HAP-1 (cell line): ENCODE measurements at regions not wholly inside any gene's neighbourhood (a gene's known extent, or its start where the extent isn't known, plus 50 kb on each side); places are given as distances from the start of the nearest gene placed in this dataset.

Source experiments
- DNase-seq, 2 experiments: peaks; one replicate each; pipeline ENCODE4 v3.0.0-alpha.2; 2016 to 2020; ENCODE audit warnings: low spot score in 2 of 2
- H3K27me3 ChIP-seq: fragments of 250-450 bp; sonication (Bioruptor Pico); 2 replicates; pipeline ENCODE4 v1.5.1; 2020; ENCODE audit warnings: low read depth, mild to moderate bottlenecking, moderate library complexity
- H3K36me3 ChIP-seq: fragments of 250-450 bp; sonication (Bioruptor Pico); replicated peaks from 2 replicates; pipeline ENCODE4 v1.5.1; 2020; ENCODE audit warnings: mild to moderate bottlenecking
- H3K4me1 ChIP-seq: fragments of 250-450 bp; sonication (Bioruptor Pico); 2 replicates; pipeline ENCODE4 v1.5.1; 2020; ENCODE audit warnings: mild to moderate bottlenecking
- H3K4me3 ChIP-seq: fragments of 250-450 bp; sonication (Bioruptor Pico); 2 replicates; pipeline ENCODE4 v1.5.1; 2020; ENCODE audit warnings: mild to moderate bottlenecking, moderate library complexity
- H3K9me3 ChIP-seq: fragments of 250-450 bp; sonication (Bioruptor Pico); 2 replicates; pipeline ENCODE4 v1.5.1; 2020; ENCODE audit warnings: mild to moderate bottlenecking, moderate library complexity
- in situ Hi-C: fragments of 300-500 bp; cut with MboI; formaldehyde crosslinking; loops from 3 replicates; pipeline ENCODE4 v1.14.3; 2020; ENCODE audit warnings: low sequenced_read_pairs, inconsistent platforms, mixed read lengths

DNA sequence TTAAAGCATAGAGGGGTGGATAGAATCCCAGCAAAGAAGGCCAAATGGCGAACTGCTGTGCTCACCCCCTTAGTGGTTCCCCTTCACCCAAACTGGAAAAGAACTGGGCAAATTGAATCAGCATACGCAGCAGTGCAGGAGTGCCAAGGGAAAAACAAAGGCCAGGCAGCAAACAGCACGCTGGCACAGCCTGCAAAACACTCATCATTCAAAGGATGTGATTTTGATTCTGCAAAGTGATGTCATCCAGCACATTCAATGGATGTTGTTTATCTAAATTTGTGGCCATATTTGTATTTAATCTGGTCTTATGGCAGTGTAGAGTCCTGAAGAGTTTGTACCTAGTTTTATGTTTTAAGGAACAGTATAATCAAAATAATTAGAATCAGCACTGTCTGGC is 71.8 kb upstream of the ECE1 start:
- in situ Hi-C loops = no loop called here

DNA sequence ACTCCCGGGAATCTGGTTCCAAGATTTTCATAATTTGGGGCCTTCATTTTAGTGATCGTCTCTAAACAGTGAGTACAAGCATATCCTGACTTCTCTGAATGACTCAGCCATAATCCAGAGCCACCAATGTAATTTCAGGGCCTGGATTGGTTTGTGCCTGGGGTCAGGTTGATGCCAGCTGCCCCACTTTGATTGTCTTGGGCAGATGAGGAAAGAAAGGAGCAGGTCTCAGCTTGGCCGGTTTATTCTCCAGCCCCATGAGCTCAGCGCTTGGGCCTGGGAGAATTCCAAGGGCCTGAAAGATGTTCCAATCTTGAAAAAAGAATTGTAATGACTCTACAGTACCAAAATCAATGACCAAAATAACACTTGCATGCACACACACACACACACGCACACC is 71.2 kb upstream of the ECE1 start:
- H3K4me1 ChIP-seq = no peaks in the 10 kb centered on the region
- no peaks in the 10 kb centered on the region for H3K36me3 ChIP-seq
- H3K27me3 ChIP-seq = no peaks in the 10 kb centered on the region
- no peaks in the 10 kb centered on the region for H3K9me3 ChIP-seq
- no peak overlapping the region for H3K4me3 ChIP-seq
- no peak for DNase-seq
- in situ Hi-C loops = no loop called here

More for the DNA sequence above, 71.8 kb upstream of the ECE1 start:
- no peak overlapping the region for H3K4me3 ChIP-seq
- no peaks in the 10 kb centered on the region for H3K36me3 ChIP-seq
- no peaks in the 10 kb centered on the region for H3K27me3 ChIP-seq
- DNase-seq = no peak
- no peaks in the 10 kb centered on the region for H3K9me3 ChIP-seq
- no peaks in the 10 kb centered on the region for H3K4me1 ChIP-seq

DNA sequence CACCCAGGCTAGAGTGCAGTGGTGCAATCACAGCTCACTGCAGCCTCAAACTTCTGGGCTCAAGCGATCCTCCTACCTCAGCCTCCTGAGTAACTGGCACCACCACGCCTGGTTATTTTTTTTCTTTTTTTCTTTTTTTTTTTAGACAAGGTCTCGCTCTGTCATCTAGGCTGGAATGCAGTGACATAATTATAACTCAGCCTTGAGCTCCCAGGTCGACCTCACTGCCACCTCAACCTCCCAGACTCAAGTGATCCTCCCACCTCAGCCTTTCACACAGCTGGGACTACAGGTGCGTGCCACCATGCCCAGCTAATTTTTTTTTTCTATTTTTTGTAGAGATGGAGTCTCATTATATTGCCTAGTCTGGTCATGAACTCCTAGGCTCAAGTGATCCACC is 66.9 kb upstream of the ECE1 start:
- H3K4me1 ChIP-seq = no peaks in the 10 kb centered on the region
- H3K27me3 ChIP-seq = no peaks in the 10 kb centered on the region
- no peak for DNase-seq
- in situ Hi-C loops = no loop called here
- H3K9me3 ChIP-seq = no peaks in the 10 kb centered on the region
- H3K36me3 ChIP-seq = no peaks in the 10 kb centered on the region
- no peak overlapping the region for H3K4me3 ChIP-seq

DNA sequence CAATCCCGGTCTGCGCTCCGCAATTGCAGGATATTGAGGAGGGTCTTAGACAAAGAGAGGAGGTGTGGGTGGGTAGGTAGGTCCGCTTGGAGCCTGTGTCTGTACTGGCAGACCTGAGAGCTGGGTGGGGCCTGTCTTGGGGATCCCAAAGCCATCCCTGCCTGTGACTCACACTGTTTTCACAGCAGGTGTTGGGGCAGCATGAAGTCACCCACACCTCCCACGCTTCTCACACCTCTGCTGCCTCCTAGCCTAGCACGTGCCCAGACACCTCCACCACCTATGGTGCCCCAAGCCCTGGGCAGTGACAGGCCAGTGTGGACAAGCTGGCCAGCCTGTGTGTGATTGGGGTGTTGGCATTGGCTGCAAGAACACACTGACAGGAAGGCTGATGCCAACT is 65.7 kb upstream of the ECE1 start:
- no peaks in the 10 kb centered on the region for H3K9me3 ChIP-seq
- in situ Hi-C loops = no loop called here
- H3K27me3 ChIP-seq = no peaks in the 10 kb centered on the region
- no peaks in the 10 kb centered on the region for H3K4me1 ChIP-seq
- no peaks in the 10 kb centered on the region for H3K36me3 ChIP-seq
- no peak for DNase-seq
- H3K4me3 ChIP-seq = no peak overlapping the region

DNA sequence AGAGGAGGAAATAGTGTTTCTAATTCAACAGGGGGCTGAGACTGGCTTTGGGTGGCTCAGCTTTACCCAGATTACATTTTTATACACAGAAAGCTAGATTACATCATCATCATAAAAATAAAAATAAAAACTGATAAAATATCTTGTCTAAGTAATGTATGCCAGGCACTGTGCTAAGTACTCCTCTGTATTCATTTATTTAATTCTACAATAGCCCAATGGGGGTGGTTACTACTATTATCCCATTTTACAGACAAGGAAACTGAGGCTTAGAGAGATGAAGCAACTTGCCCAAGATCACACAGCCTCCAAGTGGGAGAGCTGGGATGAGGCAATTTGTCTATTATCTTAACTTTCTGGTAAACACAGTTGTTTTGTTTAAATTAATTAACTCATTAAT is 62.3 kb upstream of the ECE1 start:
- DNase-seq = no peak
- in situ Hi-C loops = no loop called here
- Histone ChIP-seq H3K4me3 (no peak overlapping the region), H3K36me3 (no peaks in the 10 kb centered on the region), H3K27me3 (no peaks in the 10 kb centered on the region), H3K9me3 (no peaks in the 10 kb centered on the region), H3K4me1 (no peaks in the 10 kb centered on the region)

DNA sequence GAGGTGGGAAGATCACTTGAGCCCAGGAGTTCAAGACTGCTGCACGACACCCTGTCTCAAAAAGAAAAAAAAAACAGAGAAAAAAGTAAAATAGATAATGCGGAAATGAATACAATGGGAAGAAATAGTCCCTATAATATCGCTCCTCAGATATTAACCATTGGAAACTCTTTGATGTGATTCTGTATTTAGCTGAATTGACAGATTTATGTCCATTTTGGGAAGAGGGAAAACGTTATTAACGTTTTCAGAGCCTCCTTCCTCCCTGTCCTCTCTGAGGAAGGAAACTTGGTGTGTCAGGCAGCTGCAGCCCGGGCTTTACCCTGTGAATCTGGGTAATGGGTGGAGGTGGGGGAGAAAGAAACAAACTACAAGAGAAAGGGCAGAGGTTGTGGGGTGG is 61.6 kb upstream of the ECE1 start:
- H3K4me3 ChIP-seq = no peak overlapping the region
- in situ Hi-C loops = no loop called here
- no peak for DNase-seq

DNA sequence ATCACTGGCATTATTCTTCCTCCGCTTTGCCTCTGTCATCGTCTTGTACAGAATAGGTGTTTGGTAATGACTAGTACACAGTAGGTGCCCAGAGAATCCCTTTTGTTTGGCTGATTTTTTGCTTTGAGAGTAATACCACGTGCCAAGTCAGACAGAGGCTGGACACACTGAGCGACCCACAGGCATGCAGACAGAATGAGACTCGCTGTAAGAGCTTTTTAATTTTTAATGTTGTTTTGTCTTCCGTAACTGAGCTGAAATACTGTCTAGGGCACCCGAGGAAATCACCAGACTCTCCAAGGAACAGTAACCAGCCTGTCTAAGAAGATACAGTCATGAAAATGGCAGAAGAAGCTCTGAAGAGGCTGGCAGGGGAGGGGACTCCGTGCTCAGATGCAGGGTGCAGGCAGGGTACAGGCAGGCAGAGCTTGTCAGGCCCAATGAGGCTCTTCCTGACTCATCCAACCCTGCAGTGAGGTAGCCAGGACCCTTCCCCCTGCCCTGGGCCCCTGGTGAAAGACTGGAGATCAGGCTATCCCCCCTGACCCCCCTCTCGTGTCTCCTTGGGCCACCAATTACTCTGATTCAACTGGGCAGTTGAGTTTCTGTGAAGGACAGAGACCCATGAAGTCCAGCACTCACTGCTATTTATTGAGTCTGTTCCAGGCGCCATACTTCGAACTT is 60.1 kb upstream of the ECE1 start:
- DNase-seq = no peak
- in situ Hi-C loops = no loop called here

More for the DNA sequence above, 61.6 kb upstream of the ECE1 start:
- no peaks in the 10 kb centered on the region for H3K27me3 ChIP-seq
- peaks cover under 1% of the 10 kb centered on the region; the same call in 1 of the 2 replicates for H3K4me1 ChIP-seq
- H3K9me3 ChIP-seq = no peaks in the 10 kb centered on the region
- H3K36me3 ChIP-seq = no peaks in the 10 kb centered on the region

DNA sequence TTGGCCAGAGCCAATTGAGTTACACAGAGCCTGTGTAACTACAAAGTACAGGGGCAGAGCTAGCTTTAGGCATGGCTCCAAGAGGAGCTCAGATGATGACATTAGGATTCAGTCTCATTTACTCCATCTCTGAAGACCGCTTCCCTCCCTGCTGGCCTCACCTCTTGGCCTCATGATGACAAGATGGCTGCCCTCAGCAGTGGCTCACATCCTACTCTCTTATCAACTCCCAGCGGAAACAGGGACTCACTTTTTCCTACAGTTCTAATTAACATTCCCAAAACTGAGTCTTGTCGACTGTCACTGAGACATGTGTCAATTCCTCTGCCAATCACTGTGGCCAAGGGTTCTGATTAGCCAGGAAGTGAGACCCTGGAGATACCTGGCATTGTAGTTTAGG is 59.4 kb upstream of the ECE1 start:
- Histone ChIP-seq H3K27me3 (no peaks in the 10 kb centered on the region), H3K36me3 (no peaks in the 10 kb centered on the region), H3K9me3 (no peaks in the 10 kb centered on the region), H3K4me1 (peaks cover 5% of the 10 kb centered on the region; the same call in 1 of the 2 replicates), H3K4me3 (no peak overlapping the region)
- DNase-seq = no peak
- in situ Hi-C loops = no loop called here

More for the DNA sequence above, 60.1 kb upstream of the ECE1 start:
- Histone ChIP-seq H3K4me1 (peaks cover 5% of the 10 kb centered on the region; the same call in 1 of the 2 replicates), H3K36me3 (no peaks in the 10 kb centered on the region), H3K9me3 (no peaks in the 10 kb centered on the region), H3K27me3 (no peaks in the 10 kb centered on the region), H3K4me3 (no peak overlapping the region)

DNA sequence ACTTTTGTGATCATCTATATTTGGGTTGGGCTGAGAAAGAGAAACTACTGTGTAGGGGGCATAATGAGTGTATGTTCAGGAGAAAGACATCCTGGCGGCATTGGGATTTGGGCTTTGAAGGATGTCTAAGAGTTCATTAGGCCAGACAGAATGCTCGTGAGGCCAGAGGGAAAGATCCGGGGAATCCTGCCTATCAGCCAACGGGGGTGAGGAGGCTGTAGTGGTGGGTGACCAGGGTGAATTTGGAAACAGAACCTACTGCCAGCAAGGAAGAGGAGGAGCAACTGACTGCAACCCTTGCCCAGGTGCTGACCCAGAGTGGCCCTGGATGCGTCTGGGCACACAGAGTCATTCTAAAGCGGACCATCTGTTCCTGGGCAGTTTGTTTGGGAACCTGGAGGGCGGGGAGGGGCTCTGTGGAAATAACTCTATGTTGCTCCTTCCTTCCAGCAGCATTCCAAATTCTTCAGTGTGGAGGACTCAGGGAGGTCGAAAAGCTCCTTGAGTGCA is 56.9 kb upstream of the ECE1 start:
- no peak overlapping the region; the same call in 1 of the 2 replicates for H3K4me3 ChIP-seq
- H3K9me3 ChIP-seq = no peaks in the 10 kb centered on the region
- DNase-seq = no peak
- H3K4me1 ChIP-seq = peaks cover 9% of the 10 kb centered on the region
- in situ Hi-C loops = no loop called here
- H3K36me3 ChIP-seq = no peaks in the 10 kb centered on the region
- H3K27me3 ChIP-seq = no peaks in the 10 kb centered on the region

DNA sequence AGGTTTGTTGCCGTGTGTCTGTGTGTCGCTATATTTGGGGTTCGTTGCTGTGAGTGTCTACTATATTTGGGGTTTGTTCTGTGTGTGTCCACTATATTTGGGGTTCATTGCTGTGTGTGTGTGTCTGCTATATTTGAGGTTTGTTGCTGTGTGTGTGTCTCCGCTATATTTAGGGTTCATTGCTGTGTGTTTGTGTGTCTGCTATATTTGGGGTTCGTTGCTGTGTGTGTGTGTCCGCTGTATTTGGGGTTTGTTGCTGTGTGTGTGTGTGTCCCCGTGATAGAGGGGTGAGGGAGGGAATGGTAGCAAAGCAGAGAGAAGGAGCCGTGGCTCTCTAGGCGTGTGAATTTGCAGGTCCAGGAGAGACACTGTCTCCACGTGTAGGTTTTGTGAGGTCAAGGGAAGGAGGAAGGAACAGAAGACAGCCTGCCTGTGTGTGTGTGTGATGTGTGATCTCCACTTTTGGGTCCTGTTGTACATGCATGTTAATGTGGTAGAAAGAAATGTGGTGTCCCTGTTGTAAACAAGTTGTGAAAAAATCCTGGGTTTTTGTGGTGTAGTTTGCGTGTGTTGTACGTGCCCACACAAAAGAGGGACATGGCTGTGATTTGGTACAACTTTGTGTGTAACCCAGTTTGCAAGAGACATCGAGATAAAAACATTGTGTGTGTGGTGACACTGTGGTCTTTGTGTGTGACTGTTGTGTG is 56.3 kb upstream of the ECE1 start:
- DNase-seq = no peak
- Histone ChIP-seq H3K27me3 (no peaks in the 10 kb centered on the region), H3K9me3 (no peaks in the 10 kb centered on the region), H3K4me1 (peaks cover 9% of the 10 kb centered on the region), H3K36me3 (no peaks in the 10 kb centered on the region), H3K4me3 (peak overlapping the region; percentile 80)
- in situ Hi-C loops = no loop called here

DNA sequence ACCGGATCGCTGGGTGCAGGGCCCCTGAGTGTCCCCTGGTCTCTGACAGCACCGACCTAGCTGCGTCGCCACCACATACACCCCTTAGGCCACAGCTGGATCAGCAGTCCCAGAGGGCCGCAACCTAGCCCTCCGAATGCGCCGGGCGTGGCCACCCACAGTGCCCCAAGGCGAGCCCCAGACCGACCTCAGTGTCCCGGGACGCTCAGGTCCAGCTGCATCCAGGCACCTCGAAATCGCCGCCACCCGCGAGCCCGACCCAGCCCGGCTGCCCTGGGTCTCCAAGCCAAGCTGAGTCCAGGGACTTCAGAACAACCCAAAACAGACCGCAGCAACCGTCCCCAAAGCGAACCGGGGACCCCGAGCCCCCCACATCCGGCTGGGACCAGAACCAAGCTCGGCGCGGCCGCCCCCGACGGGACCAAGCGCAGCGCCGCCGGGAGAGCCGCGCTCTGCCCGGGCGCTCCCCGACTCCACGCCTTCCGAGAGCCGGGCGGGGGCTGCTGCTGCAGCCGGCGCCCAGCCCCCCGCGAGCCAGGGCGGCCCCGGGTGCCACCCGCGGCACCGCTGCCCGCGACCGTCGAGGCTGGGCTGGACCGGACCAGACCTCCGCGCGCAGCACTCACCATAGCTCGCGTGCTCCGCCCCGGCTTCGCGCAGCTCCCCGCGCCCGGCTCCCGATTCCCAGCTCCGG is 54.6 kb upstream of the ECE1 start:
- in situ Hi-C loops = no loop called here
- peak overlapping the region; percentile 80 for H3K4me3 ChIP-seq
- no peaks in the 10 kb centered on the region for H3K36me3 ChIP-seq
- DNase-seq = peak in 1 of 2 experiments; percentile 50
- H3K9me3 ChIP-seq = no peaks in the 10 kb centered on the region
- peaks cover 9% of the 10 kb centered on the region for H3K4me1 ChIP-seq
- no peaks in the 10 kb centered on the region for H3K27me3 ChIP-seq

DNA sequence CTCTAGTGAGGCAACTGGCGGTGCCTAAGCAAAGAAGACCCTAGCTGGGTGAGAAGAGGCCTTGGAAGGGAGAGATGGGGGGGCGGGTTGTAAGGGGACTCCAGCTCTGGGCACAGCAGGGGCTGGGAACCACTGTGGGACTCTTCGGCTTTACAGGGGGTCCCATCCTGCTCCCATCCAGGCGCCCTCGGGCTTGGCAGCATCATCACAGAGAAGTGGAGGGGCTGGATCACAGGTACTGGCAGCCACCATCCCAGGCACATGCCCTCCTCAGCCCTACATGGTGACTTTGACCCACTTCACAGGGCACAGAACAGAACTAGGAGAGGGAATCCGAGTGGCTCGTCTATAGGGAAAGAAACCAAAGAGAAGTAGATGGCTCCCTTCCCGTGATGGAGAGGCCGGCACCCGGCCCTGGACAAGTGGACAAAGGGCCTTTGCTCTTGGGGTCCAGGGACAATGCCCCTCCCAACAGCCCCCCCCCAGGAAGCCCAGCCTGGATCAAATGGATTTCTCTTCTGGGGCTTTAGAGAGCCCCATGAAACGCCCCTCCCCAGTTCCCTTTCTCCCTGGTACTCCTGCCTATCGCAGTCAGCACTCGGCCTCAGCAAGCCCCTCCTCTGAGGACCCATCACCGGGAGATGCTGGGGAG is 54.0 kb upstream of the ECE1 start:
- H3K27me3 ChIP-seq = no peaks in the 10 kb centered on the region
- peaks cover 9% of the 10 kb centered on the region for H3K4me1 ChIP-seq
- in situ Hi-C loops = no loop called here
- no peak for DNase-seq
- H3K4me3 ChIP-seq = peak overlapping the region; percentile 80
- no peaks in the 10 kb centered on the region for H3K36me3 ChIP-seq
- no peaks in the 10 kb centered on the region for H3K9me3 ChIP-seq

DNA sequence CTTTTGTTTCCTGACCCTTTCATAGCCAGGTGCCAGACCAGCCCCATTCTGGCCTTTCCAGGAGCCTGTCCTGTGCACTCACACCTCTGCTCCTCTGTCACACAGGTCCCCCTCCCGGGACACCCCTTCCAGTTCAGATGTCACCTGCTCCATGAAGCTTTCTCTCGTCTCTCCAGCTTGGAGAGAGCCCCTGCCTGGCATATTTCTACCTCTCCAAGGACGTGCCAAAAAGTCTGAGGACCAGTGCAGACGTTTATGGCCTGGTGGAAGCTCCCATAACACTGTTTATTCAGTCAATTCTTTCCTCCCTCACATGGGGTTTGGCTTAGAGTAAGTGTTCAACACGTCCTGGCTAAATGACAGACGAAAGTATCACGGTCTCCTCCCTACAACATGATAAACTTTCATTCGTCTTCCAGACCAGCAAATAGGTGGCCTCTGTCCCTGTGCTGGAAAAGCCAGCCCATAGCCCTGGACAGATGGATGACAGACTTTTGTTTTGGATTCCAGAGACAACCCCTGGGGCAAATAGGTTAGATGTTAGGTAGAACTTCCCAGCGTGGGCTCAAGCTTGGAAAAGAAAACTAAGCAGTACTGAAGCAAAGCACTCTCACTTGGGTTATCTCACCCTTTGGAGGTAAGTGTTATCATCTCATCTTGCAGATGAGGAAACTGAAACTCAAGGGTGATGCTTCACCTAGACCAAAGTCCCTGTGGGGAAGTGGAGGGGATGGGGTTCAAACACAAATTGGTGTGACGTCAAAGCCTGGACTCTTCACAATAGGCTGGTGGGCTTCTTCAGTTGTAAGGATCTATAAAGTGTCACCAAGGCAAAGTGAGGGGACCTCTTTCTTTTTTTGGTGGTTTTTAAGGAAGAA is 52.9 kb upstream of the ECE1 start:
- H3K4me1 ChIP-seq = peaks cover 9% of the 10 kb centered on the region
- no peaks in the 10 kb centered on the region for H3K27me3 ChIP-seq
- H3K9me3 ChIP-seq = no peaks in the 10 kb centered on the region
- H3K4me3 ChIP-seq = no peak overlapping the region
- in situ Hi-C loops = no loop called here
- no peaks in the 10 kb centered on the region for H3K36me3 ChIP-seq
- no peak for DNase-seq
